GM12878 (cell line): ENCODE measurements at regions not wholly inside any gene's neighbourhood (a gene's known extent, or its start where the extent isn't known, plus 50 kb on each side); places are given as distances from the start of the nearest gene placed in this dataset.

Source experiments
- EZH2 ChIP-seq: IDR thresholded peaks from 2 replicates; pipeline ENCODE4 v1.6.1; 2012; ENCODE audit warnings: low read depth, mild to moderate bottlenecking, control low read depth, inconsistent platforms, low read length, borderline replicate concordance; ENCODE audit not compliant: control insufficient read depth
- POLR2AphosphoS5 ChIP-seq: IDR thresholded peaks from 2 replicates; pipeline ENCODE4 v1.6.1; 2011; ENCODE audit warnings: mild to moderate bottlenecking, low read length, inconsistent platforms

DNA sequence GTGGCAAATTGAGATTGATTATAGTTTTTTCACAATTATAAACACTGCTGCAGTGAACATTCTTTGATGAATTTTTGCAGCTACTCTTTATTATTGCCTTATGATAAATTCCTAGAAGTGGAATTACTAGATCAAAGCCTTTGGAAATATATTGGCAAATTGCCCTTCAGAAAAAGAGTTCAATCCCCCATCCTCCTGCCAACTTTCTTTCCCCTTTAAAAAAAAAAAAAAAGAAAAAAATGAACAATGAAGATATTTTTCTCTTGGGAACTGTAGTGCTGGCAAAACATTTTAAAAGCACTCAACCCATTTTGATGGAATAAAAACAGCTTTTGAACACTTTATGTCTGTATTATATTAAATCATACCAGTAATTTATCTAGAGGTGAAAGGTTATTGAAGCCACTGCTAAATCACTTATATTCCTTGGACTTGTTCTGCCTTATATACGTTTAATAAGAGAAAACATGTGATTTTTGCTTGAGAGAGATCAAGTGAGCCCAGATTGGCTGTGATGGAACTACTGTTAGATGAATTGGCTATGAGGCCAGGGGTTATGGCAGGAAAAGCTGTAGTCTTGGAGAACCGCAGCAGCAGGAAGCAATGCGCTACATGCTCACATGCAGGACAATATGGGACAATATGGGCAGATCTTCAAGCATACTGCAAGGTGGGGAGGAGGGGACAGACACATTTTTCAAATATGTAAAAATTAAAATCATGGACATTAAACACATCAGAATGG is 212.8 kb upstream of the C2CD4B start:
- TF ChIP-seq POLR2AphosphoS5 (no peak), EZH2 (no peak)
